ENCODE measurements at regions not wholly inside any gene's neighbourhood (a gene's known extent, or its start where the extent isn't known, plus 50 kb on each side); places are given as distances from the start of the nearest gene placed in this dataset.

GRCh38 chr4:156673483-156673882 is 298.1 kb downstream of the PDGFC start:
- in situ Hi-C loops (cut with HindIII; ENCODE audit: low sequenced_read_pairs): no loop called here
- no peak overlapping the region for H3K4me3 ChIP-seq (ENCODE audit: low read depth, low read length)
- no peak for TF ChIP-seq CTCF (IDR thresholded peaks at IDR 0.05; ENCODE audit: low read depth, low read length, missing control alignments)
- DNase-seq (ENCODE audit: low read depth): no peak

GRCh38 chr4:156672492-156673305 is 298.9 kb downstream of the PDGFC start:
- in situ Hi-C loops (cut with HindIII; ENCODE audit: low sequenced_read_pairs): no loop called here
- no peak overlapping the region for H3K4me3 ChIP-seq (ENCODE audit: low read depth, low read length)
- peak; percentile 4 for TF ChIP-seq CTCF (IDR thresholded peaks at IDR 0.05; ENCODE audit: low read depth, low read length, missing control alignments)
- no peak for DNase-seq (ENCODE audit: low read depth)

- in situ Hi-C loops (cut with HindIII; ENCODE audit: low sequenced_read_pairs): no loop called here
Measured at GRCh38 chr4:156665780-156666366, 305.7 kb downstream of the PDGFC start.

GRCh38 chr4:156663663-156664062 is 307.9 kb downstream of the PDGFC start:
- in situ Hi-C loops (cut with HindIII; ENCODE audit: low sequenced_read_pairs): no loop called here
- TF ChIP-seq CTCF (IDR thresholded peaks at IDR 0.05; ENCODE audit: low read depth, low read length, missing control alignments): no peak
- H3K4me3 ChIP-seq (ENCODE audit: low read depth, low read length): no peak overlapping the region
- DNase-seq (ENCODE audit: low read depth): no peak

More at GRCh38 chr4:156665780-156666366, 305.7 kb downstream of the PDGFC start:
- TF ChIP-seq CTCF (IDR thresholded peaks at IDR 0.05; ENCODE audit: low read depth, low read length, missing control alignments): no peak
- no peak overlapping the region for H3K4me3 ChIP-seq (ENCODE audit: low read depth, low read length)
- DNase-seq (ENCODE audit: low read depth): no peak

GRCh38 chr4:156662921-156663320 is 308.7 kb downstream of the PDGFC start:
- in situ Hi-C loops (cut with HindIII; ENCODE audit: low sequenced_read_pairs): no loop called here
- TF ChIP-seq CTCF (IDR thresholded peaks at IDR 0.05; ENCODE audit: low read depth, low read length, missing control alignments): no peak
- no peak overlapping the region for H3K4me3 ChIP-seq (ENCODE audit: low read depth, low read length)
- no peak for DNase-seq (ENCODE audit: low read depth)

- in situ Hi-C loops (cut with HindIII; ENCODE audit: low sequenced_read_pairs): no loop called here
- DNase-seq (ENCODE audit: low read depth): no peak
- H3K4me3 ChIP-seq (ENCODE audit: low read depth, low read length): no peak overlapping the region
- no peak for TF ChIP-seq CTCF (IDR thresholded peaks at IDR 0.05; ENCODE audit: low read depth, low read length, missing control alignments)
Measured at GRCh38 chr4:156661555-156661954, 310.0 kb downstream of the PDGFC start.

Measured in astrocyte of the cerebellum (primary cell).